HG02588 (cell line): ENCODE measurements at regions not wholly inside any gene's neighbourhood (a gene's known extent, or its start where the extent isn't known, plus 50 kb on each side); places are given as distances from the start of the nearest gene placed in this dataset.

Experiments used
- ATAC-seq: cut with Tn5 transposase; IDR thresholded peaks from one replicate; pipeline ENCODE4 v1.9.1; 2021; ENCODE audit warnings: mild to moderate bottlenecking, moderate library complexity; ENCODE audit not compliant: unreplicated experiment

GRCh38 chr5:2307631-2308030, 424.9 kb upstream of the IRX4 start:
- no peak for ATAC-seq

- ATAC-seq, result no peak
These were observed 424.0 kb upstream of the IRX4 start for GRCh38 chr5:2306711-2307110.

DNA sequence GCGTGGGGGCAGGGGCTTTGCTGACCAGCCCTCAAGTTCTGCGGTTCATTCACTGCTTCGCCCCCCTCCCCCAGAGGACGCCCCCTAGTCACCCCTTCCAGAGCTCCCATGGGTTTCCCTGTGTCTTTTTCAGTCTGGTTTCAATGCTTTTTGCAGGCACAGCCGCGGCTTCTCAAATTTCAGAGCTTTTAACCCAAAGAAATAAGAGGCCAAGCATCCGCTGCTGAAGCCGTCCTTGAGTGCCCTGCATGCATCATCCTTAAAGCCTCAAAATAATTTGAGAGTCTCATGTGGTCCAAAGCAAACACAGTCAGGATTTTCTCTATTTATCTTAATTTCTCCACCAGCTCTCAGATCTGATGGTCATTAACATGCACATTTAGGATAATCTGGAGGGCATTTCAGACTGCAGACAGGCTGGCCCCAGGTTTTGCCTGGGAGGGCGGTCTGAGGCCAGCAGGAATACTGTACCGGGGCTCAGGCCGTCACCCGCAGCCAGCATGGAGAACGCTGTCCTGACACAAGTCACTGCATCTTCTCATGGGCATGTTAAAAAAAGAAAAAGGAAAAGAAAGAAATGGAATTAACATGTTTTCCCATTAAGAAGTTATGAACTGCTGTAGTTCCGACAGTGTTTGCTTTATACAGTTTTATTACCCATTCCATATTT, 420.8 kb upstream of the IRX4 start:
- no peak for ATAC-seq

DNA sequence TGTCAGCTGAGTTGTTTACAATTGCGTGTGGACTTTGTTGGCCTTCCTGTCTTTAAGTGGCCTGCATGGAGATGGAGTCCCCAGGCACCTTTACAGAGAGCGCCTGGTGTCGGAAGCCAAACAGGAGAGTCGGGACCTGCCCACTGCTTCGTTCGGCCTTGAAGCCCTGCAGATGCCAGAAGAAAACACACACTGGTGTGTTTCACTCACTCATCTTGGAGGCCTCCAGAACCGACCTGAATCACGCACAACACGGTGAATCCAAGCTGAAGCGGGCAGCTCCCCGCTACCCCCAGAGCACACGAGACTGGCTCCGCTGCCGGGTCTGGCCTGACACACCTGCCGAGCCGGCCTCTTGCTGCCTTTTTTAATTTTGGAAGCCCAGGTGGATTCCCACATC, 419.4 kb upstream of the IRX4 start:
- no peak for ATAC-seq

GRCh38 chr5:2300861-2301574, 418.3 kb upstream of the IRX4 start:
- ATAC-seq, result no peak

- ATAC-seq, result no peak
These were observed 417.7 kb upstream of the IRX4 start for GRCh38 chr5:2300421-2300820.

- no peak for ATAC-seq
These were observed 416.9 kb upstream of the IRX4 start for GRCh38 chr5:2299388-2300220.

DNA sequence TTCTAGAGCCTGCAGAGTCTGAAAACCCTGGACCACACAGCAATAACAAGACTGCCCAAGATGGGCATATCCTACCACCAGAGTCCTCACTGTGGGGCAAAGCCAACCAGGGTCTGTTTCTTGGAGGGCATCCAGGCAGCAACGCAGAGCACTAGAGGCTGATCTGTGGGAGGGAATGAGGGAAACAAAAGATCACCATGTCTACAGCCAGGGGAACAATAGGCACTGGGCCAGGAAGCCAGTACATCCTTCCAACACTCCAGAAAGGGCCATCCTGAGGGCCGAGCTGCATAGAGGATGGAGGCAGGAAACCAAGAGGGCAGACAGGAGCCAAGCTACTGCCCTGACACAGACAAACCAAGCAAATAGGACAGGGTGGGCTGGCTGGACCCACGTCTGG, 416.1 kb upstream of the IRX4 start:
- no peak for ATAC-seq

DNA sequence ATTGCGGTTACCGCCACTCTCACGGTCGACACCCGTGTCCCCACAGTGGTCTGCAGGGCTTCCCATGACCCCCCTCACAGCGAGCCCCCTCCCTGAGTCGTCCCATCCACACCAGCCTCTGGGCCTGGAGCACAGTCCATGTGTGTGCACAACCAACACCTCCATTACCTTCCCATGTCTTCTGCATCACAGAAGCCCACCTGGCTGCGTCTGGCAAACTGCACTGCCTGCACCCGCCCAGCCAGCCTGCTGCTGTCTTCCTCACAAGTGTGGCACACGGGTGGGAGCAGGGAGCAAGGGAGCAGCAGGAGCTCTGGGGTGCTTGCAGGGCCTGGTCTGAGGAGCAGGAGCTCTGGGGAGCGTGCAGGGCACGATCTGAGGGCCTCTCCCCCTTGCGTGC, 415.3 kb upstream of the IRX4 start:
- ATAC-seq, result no peak

GRCh38 chr5:2295476-2295875, 412.8 kb upstream of the IRX4 start:
- ATAC-seq, result no peak

- ATAC-seq, result no peak
These were observed 411.2 kb upstream of the IRX4 start for GRCh38 chr5:2293906-2294305.

DNA sequence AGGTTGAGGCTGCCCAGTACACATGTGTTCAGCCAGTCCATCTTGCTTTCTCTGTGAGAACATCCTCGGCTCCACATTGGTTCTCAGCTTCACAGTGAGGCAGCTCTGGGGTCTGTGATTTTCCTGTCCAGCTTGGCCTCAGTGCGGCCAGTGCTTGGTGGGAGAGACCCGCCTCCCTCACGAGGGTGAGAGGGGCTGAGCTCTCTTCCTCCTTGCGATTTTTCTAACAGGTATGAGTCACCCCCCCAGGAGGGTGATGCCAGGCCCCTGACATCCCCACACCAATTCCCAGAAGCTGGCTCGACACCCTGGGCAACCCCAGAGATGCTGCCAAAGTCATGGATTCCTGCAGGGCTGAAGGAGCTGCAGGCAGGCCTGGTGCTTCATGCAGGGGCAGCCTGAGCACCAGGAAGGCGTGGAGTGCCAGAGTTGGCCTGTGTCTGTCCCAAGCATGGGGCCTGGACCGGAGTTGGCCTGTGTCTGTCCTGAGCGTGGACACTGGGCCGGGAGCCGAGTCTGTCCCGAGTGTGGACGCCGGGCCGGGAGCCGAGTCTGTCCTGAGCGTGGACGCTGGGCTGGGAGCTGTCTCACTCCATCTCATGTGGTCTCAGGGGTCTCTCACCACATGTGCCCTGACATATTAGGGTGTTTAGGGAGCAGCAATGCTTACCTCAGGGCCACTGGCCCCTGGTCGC, 408.6 kb upstream of the IRX4 start:
- no peak for ATAC-seq

DNA sequence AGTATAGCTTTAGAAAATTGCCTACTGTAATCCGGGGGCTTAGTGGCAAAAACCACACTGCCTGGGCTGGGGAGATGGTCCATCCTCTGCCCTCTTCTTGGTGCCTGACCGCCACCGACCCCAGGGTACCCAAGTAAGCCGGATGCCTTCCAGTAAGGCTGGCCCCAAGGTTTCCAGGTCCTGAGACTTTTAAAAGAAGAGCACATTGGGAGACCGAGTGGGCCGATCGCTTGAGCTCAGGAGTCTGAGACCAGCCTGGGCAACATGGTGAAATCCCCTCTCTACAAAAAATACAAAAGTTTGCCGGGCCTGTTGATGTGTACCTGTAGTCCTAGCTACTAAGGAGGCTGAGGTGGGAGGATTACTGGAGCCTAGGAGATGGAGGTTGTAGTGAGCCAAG, 406.7 kb upstream of the IRX4 start:
- ATAC-seq, result no peak

- ATAC-seq, result no peak
These were observed 406.2 kb upstream of the IRX4 start for GRCh38 chr5:2288968-2289367.

GRCh38 chr5:2288466-2288865, 405.7 kb upstream of the IRX4 start:
- ATAC-seq, result no peak

- no peak for ATAC-seq
These were observed 403.5 kb upstream of the IRX4 start for GRCh38 chr5:2286250-2286649.

GRCh38 chr5:2284678-2285077, 402.0 kb upstream of the IRX4 start:
- ATAC-seq, result no peak

GRCh38 chr5:2283481-2284045, 400.8 kb upstream of the IRX4 start:
- no peak for ATAC-seq

DNA sequence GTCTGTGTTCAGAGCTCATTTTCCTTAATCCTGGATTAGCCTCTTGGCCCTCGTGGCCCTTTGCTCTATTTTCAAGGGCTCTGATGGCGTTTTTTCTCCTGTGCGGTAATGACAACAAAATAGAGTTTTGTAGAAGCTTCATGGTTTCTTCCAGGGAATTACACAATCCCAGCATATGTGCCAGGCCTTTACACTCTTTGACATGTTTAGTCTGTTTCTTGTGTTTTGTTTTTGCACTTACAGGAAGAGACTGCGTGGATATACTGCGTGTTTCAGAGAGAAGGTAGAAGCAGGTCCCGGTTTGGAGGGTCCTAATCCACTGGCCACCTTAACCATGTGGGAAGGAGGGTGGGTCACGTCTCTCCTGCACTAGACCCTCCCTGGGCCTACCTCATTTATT, 400.2 kb upstream of the IRX4 start:
- no peak for ATAC-seq

- ATAC-seq, result no peak
These were observed 399.4 kb upstream of the IRX4 start for GRCh38 chr5:2282034-2282690.
